ENCODE measurements at regions not wholly inside any gene's neighbourhood (a gene's known extent, or its start where the extent isn't known, plus 50 kb on each side); places are given as distances from the start of the nearest gene placed in this dataset.
A peak's percentile ranks its signal among the peaks of the same experiment; 100 is the strongest.

GRCh38 chr17:33664116-33664840, 371.2 kb upstream of the ASIC2 start:
- WGBS (ENCODE audit: insufficient coverage), result no CpG with 5 or more reads among the region's 8 CpGs
- H3K36me3 ChIP-seq (ENCODE audit: control insufficient read depth in 2 of 2, extremely low read depth in 1 of 2, insufficient read depth in 1 of 2, low read length in 1 of 2), result no peaks in the 10 kb centered on the region
- no peaks in the 10 kb centered on the region for H3K9me3 Mint-ChIP-seq
- no peaks in the 10 kb centered on the region for H3K36me3 Mint-ChIP-seq
- peaks cover 2 to 4% of the 10 kb centered on the region in 2 experiments for H3K4me1 ChIP-seq (ENCODE audit: control insufficient read depth in 1 of 2, extremely low read depth in 1 of 2, insufficient read depth in 2 of 2, low read length in 2 of 2)
- H3K27me3 Mint-ChIP-seq, result peaks cover 0 to 4% of the 10 kb centered on the region in 2 donors
- H3K4me1 Mint-ChIP-seq, result peaks cover 8 to 11% (median 8%) of the 10 kb centered on the region in 3 donors
- H3K27ac ChIP-seq (ENCODE audit: low read length), result no peak overlapping the region
- ChIA-PET POLR2A (no interaction called here), CTCF (no interaction called here)
- H3K4me3 ChIP-seq (ENCODE audit: control insufficient read depth in 1 of 2, extremely low read depth in 1 of 2, low read length in 1 of 2), result no peak overlapping the region
- no peaks in the 10 kb centered on the region for H3K9me3 ChIP-seq
- DNase-seq, result no peak
- peaks cover 0 to 11% of the 10 kb centered on the region in 2 experiments for H3K27me3 ChIP-seq (replicated peaks in 1 of 2; ENCODE audit: control insufficient read depth in 2 of 2, extremely low read depth in 1 of 2, insufficient read depth in 2 of 2, low read length in 1 of 2)
- H3K27ac Mint-ChIP-seq, result no peak overlapping the region
- H3K4me3 Mint-ChIP-seq, result no peak overlapping the region
- no peak for ATAC-seq (replicated peaks in 1 of 4)

DNA sequence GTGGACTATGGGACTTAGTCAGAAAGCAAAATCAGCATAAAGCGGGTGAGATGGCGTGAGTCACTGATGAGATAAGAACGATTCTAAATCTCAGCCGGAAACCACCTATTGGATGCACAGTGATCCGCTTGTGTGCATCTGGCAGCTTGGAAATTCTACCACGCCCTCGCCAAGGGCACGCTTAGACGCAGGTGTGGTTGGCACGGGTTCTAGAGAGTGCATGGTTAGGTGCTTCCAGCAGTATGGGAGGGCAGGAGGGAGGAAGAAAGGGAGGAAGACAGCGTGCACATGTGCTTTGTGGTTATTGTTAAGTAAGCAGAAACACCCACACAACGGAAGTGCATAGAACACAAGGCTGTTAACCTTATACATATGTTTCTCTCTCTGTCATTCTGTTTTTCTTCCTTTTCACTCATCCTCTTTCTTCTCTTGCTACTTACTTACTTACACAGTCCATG, 374.0 kb upstream of the ASIC2 start:
- ATAC-seq (replicated peaks in 1 of 4) (peak; percentile 74 to 81 (median 79)), DNase-seq (peak in 18 of 35 experiments; percentile 1 to 41 (median 6))
- Histone ChIP-seq H3K4me1 (ENCODE audit: control insufficient read depth in 1 of 2, extremely low read depth in 1 of 2, insufficient read depth in 2 of 2, low read length in 2 of 2) (peaks cover 2 to 4% of the 10 kb centered on the region in 2 experiments), H3K27me3 (replicated peaks in 1 of 2; ENCODE audit: control insufficient read depth in 2 of 2, extremely low read depth in 1 of 2, insufficient read depth in 2 of 2, low read length in 1 of 2) (peaks cover 0 to 4% of the 10 kb centered on the region in 2 experiments), H3K27ac (ENCODE audit: low read length) (no peak overlapping the region), H3K4me3 (ENCODE audit: control insufficient read depth in 1 of 2, extremely low read depth in 1 of 2, low read length in 1 of 2) (no peak overlapping the region), H3K36me3 (ENCODE audit: control insufficient read depth in 2 of 2, extremely low read depth in 1 of 2, insufficient read depth in 1 of 2, low read length in 1 of 2) (no peaks in the 10 kb centered on the region), H3K9me3 (no peaks in the 10 kb centered on the region)
- H3K4me3 Mint-ChIP-seq, result peak overlapping the region; percentile 29 to 50 (median 40)
- ChIA-PET POLR2A (no interaction called here), CTCF (no interaction called here)
- no peaks in the 10 kb centered on the region for H3K36me3 Mint-ChIP-seq
- WGBS (ENCODE audit: insufficient coverage), result 41% methylated on average over 5 of the region's 12 CpGs
- H3K9me3 Mint-ChIP-seq, result no peaks in the 10 kb centered on the region
- H3K4me1 Mint-ChIP-seq, result peaks cover 8 to 11% (median 8%) of the 10 kb centered on the region in 3 donors
- peaks cover 0 to 4% of the 10 kb centered on the region in 2 donors for H3K27me3 Mint-ChIP-seq
- H3K27ac Mint-ChIP-seq, result no peak overlapping the region

DNA sequence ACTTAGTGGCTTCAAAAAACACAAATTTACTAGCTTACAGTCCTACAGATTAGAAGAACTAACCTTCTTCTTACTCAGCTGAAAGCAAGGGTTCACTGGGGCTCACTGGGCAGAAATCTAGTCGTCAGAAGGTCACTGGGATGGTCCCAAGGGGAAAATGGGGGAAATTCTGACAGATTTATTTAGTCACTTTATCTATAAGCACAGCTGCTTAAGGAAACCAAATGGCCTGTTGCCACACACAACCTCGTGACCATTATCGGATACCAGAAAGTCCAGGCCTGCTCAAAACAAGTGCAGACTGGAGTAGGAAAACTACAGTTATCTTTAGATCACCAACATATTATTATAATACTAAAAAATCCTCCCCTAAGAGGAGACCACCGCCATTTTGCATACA, 374.6 kb upstream of the ASIC2 start:
- H3K27ac ChIP-seq (ENCODE audit: low read length), result no peak overlapping the region
- no peaks in the 10 kb centered on the region for H3K36me3 ChIP-seq (ENCODE audit: control insufficient read depth in 2 of 2, extremely low read depth in 1 of 2, insufficient read depth in 1 of 2, low read length in 1 of 2)
- CTCF ChIA-PET, result no interaction called here
- H3K27me3 Mint-ChIP-seq, result peaks cover 0 to 7% of the 10 kb centered on the region in 2 donors
- peaks cover 8 to 11% (median 8%) of the 10 kb centered on the region in 3 donors for H3K4me1 Mint-ChIP-seq
- no peaks in the 10 kb centered on the region for H3K36me3 Mint-ChIP-seq
- WGBS (ENCODE audit: insufficient coverage), result no CpG with 5 or more reads among the region's 4 CpGs
- POLR2A ChIA-PET, result no interaction called here
- no peaks in the 10 kb centered on the region for H3K9me3 Mint-ChIP-seq
- no peak for ATAC-seq (replicated peaks in 1 of 4)
- no peaks in the 10 kb centered on the region for H3K9me3 ChIP-seq
- no peak overlapping the region for H3K4me3 ChIP-seq (ENCODE audit: control insufficient read depth in 1 of 2, extremely low read depth in 1 of 2, low read length in 1 of 2)
- H3K27me3 ChIP-seq (replicated peaks in 1 of 2; ENCODE audit: control insufficient read depth in 2 of 2, extremely low read depth in 1 of 2, insufficient read depth in 2 of 2, low read length in 1 of 2), result peaks cover 0 to 4% of the 10 kb centered on the region in 2 experiments
- H3K4me3 Mint-ChIP-seq, result peak overlapping the region in 1 of 3 donors; percentile 40
- no peak for DNase-seq
- peaks cover 2 to 4% of the 10 kb centered on the region in 2 experiments for H3K4me1 ChIP-seq (ENCODE audit: control insufficient read depth in 1 of 2, extremely low read depth in 1 of 2, insufficient read depth in 2 of 2, low read length in 2 of 2)
- H3K27ac Mint-ChIP-seq, result no peak overlapping the region

- WGBS (ENCODE audit: insufficient coverage), result 100% methylated on average over 2 of the region's 3 CpGs
- H3K27ac Mint-ChIP-seq, result no peak overlapping the region
Observed at GRCh38 chr17:33668516-33668915, 375.4 kb upstream of the ASIC2 start.

GRCh38 chr17:33671491-33671890, 378.4 kb upstream of the ASIC2 start:
- Histone ChIP-seq H3K27ac (ENCODE audit: low read length) (no peak overlapping the region), H3K9me3 (no peaks in the 10 kb centered on the region), H3K27me3 (replicated peaks in 1 of 2; ENCODE audit: control insufficient read depth in 2 of 2, extremely low read depth in 1 of 2, insufficient read depth in 2 of 2, low read length in 1 of 2) (peaks cover 0 to 8% of the 10 kb centered on the region in 2 experiments), H3K4me3 (ENCODE audit: control insufficient read depth in 1 of 2, extremely low read depth in 1 of 2, low read length in 1 of 2) (no peak overlapping the region), H3K4me1 (ENCODE audit: control insufficient read depth in 1 of 2, extremely low read depth in 1 of 2, insufficient read depth in 2 of 2, low read length in 2 of 2) (peaks cover 2 to 4% of the 10 kb centered on the region in 2 experiments), H3K36me3 (ENCODE audit: control insufficient read depth in 2 of 2, extremely low read depth in 1 of 2, insufficient read depth in 1 of 2, low read length in 1 of 2) (no peaks in the 10 kb centered on the region)
- Mint-ChIP-seq H3K27ac (no peak overlapping the region), H3K36me3 (no peaks in the 10 kb centered on the region), H3K4me3 (no peak overlapping the region), H3K9me3 (no peaks in the 10 kb centered on the region), H3K4me1 (peaks cover 8 to 11% (median 8%) of the 10 kb centered on the region in 3 donors), H3K27me3 (peaks cover 0 to 9% of the 10 kb centered on the region in 2 donors)
- DNase-seq (no peak), ATAC-seq (replicated peaks in 1 of 4) (no peak)
- POLR2A ChIA-PET, result no interaction called here
- CTCF ChIA-PET, result no interaction called here
- WGBS (ENCODE audit: insufficient coverage), result 92% methylated on average over 2 of the region's 5 CpGs

More at GRCh38 chr17:33668516-33668915, 375.4 kb upstream of the ASIC2 start:
- H3K4me3 Mint-ChIP-seq, result no peak overlapping the region
- no peaks in the 10 kb centered on the region for H3K9me3 ChIP-seq
- no peaks in the 10 kb centered on the region for H3K36me3 Mint-ChIP-seq
- no peak overlapping the region for H3K27ac ChIP-seq (ENCODE audit: low read length)
- H3K9me3 Mint-ChIP-seq, result no peaks in the 10 kb centered on the region
- CTCF ChIA-PET, result no interaction called here
- ATAC-seq (replicated peaks in 1 of 4), result no peak
- H3K36me3 ChIP-seq (ENCODE audit: control insufficient read depth in 2 of 2, extremely low read depth in 1 of 2, insufficient read depth in 1 of 2, low read length in 1 of 2), result no peaks in the 10 kb centered on the region
- peaks cover 8 to 11% (median 8%) of the 10 kb centered on the region in 3 donors for H3K4me1 Mint-ChIP-seq
- H3K4me1 ChIP-seq (ENCODE audit: control insufficient read depth in 1 of 2, extremely low read depth in 1 of 2, insufficient read depth in 2 of 2, low read length in 2 of 2), result peaks cover 2 to 4% of the 10 kb centered on the region in 2 experiments
- POLR2A ChIA-PET, result no interaction called here
- H3K27me3 Mint-ChIP-seq, result peaks cover 0 to 10% of the 10 kb centered on the region in 2 donors
- no peak for DNase-seq
- peaks cover 0 to 7% of the 10 kb centered on the region in 2 experiments for H3K27me3 ChIP-seq (replicated peaks in 1 of 2; ENCODE audit: control insufficient read depth in 2 of 2, extremely low read depth in 1 of 2, insufficient read depth in 2 of 2, low read length in 1 of 2)
- no peak overlapping the region for H3K4me3 ChIP-seq (ENCODE audit: control insufficient read depth in 1 of 2, extremely low read depth in 1 of 2, low read length in 1 of 2)

- Histone ChIP-seq H3K36me3 (ENCODE audit: control insufficient read depth in 2 of 2, extremely low read depth in 1 of 2, insufficient read depth in 1 of 2, low read length in 1 of 2) (no peaks in the 10 kb centered on the region), H3K4me3 (ENCODE audit: control insufficient read depth in 1 of 2, extremely low read depth in 1 of 2, low read length in 1 of 2) (no peak overlapping the region), H3K4me1 (ENCODE audit: control insufficient read depth in 1 of 2, extremely low read depth in 1 of 2, insufficient read depth in 2 of 2, low read length in 2 of 2) (no peaks in the 10 kb centered on the region), H3K27ac (ENCODE audit: low read length) (no peak overlapping the region), H3K9me3 (no peaks in the 10 kb centered on the region), H3K27me3 (replicated peaks in 1 of 2; ENCODE audit: control insufficient read depth in 2 of 2, extremely low read depth in 1 of 2, insufficient read depth in 2 of 2, low read length in 1 of 2) (peaks cover 0 to 7% of the 10 kb centered on the region in 2 experiments)
- H3K27me3 Mint-ChIP-seq, result peaks cover 0 to 9% of the 10 kb centered on the region in 2 donors
- no peak overlapping the region for H3K27ac Mint-ChIP-seq
- peak; percentile 49 to 63 (median 52) for ATAC-seq (replicated peaks in 1 of 4)
- ChIA-PET POLR2A (no interaction called here), CTCF (interaction anchor here (0.7 to 1.4 kb wide), 2 partner anchors 20 to 76 kb away, joined by 3 to 5 read pairs; no protein-coding TSS in a partner anchor)
- DNase-seq, result peak in 27 of 35 experiments; percentile 3 to 53 (median 19)
- H3K4me1 Mint-ChIP-seq, result no peaks in the 10 kb centered on the region
- H3K36me3 Mint-ChIP-seq, result no peaks in the 10 kb centered on the region
- no peak overlapping the region for H3K4me3 Mint-ChIP-seq
- H3K9me3 Mint-ChIP-seq, result no peaks in the 10 kb centered on the region
- WGBS (ENCODE audit: insufficient coverage), result 25% methylated on average over 4 of the region's 8 CpGs
Observed at GRCh38 chr17:33674685-33675084, 381.6 kb upstream of the ASIC2 start.
